ENCODE measurements at regions not wholly inside any gene's neighbourhood (a gene's known extent, or its start where the extent isn't known, plus 50 kb on each side); places are given as distances from the start of the nearest gene placed in this dataset.

DNA sequence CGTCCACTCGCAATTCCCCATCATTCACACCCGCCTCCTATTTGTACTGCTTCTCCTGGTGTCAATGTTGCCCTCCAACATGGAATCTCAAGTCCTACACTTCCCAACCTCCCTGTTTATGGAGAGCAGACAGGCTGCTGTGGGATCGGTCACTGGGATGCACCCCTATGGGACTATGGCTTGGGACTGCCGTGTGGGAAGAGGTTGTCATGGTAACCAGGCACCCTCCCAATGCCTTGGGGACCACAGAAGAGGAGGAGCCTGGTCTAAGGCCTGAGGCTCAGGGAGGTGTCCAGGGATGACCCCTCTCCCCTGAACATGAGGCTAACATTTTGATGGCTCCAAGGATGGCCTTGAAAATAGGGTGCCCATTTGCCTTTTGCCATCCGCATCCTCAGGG is 116.6 kb upstream of the CST7 start:
- TF ChIP-seq CTCF (IDR thresholded peaks at IDR 0.05; ENCODE audit: low read length) (no peak), EZH2phosphoT487 (IDR thresholded peaks at IDR 0.05; ENCODE audit: low read length) (no peak)
